ENCODE measurements at regions not wholly inside any gene's neighbourhood (a gene's known extent, or its start where the extent isn't known, plus 50 kb on each side); places are given as distances from the start of the nearest gene placed in this dataset.

GRCh38 chr2:18301421-18302139 is 258.9 kb downstream of the RDH14 start:
- in situ Hi-C loops (cut with MboI; ENCODE audit: low sequenced_read_pairs): no loop called here
- peak overlapping the region; percentile 10; the same call in 1 of the 2 replicates for H3K14ac ChIP-seq (replicated peaks; ENCODE audit: low read depth, low read length)
- ChIA-PET CTCF (no interaction called here), POLR2A (ENCODE audit: unreplicated experiment) (no interaction called here)
- peaks cover 5% of the 10 kb centered on the region for H3K4me1 ChIP-seq (ENCODE audit: control insufficient read depth, insufficient read depth, low read length)
- no peaks in the 10 kb centered on the region for H4K20me1 ChIP-seq (ENCODE audit: insufficient read depth, low read length)
- BruUV-seq (replicated peaks): no TSS peak
- H2BK15ac ChIP-seq (ENCODE audit: low read depth, low read length): peak overlapping the region; percentile 1; the same call in 1 of the 3 replicates
- no peak overlapping the region for H3K9ac ChIP-seq (ENCODE audit: low read depth, low read length)
- H3K27me3 ChIP-seq (ENCODE audit: control insufficient read depth, insufficient read depth, low read length): no peaks in the 10 kb centered on the region; the same call in 1 of the 2 replicates
- H2AK9ac ChIP-seq (replicated peaks; ENCODE audit: low read depth, low read length, poor library complexity): no peak overlapping the region
- H3K4me3 ChIP-seq (ENCODE audit: insufficient read depth, low read depth, low read length): no peak overlapping the region
- H3K56ac ChIP-seq (ENCODE audit: extremely low read depth, insufficient read depth, low read length): no peak overlapping the region
- peak overlapping the region; percentile 42; the same call in 1 of the 2 replicates for H3K4ac ChIP-seq (ENCODE audit: low read depth, low read length)
- peak overlapping the region; percentile 4 to 17; a peak in 1 of 4 replicates for H4K8ac ChIP-seq (ENCODE audit: low read depth in 2 of 2, low read length in 2 of 2)
- H3K9me1 ChIP-seq (ENCODE audit: insufficient read depth, low read length): peaks cover 2% of the 10 kb centered on the region
- H3K23ac ChIP-seq (ENCODE audit: low read depth, low read length): peak overlapping the region; percentile 0; the same call in 1 of the 2 replicates
- peak overlapping the region; percentile 84; the same call in 1 of the 2 replicates for H3K18ac ChIP-seq (ENCODE audit: low read depth, low read length)
- H2BK120ac ChIP-seq (ENCODE audit: low read depth, low read length): peak overlapping the region; percentile 64
- WGBS, 2 experiments (ENCODE audit: extremely low coverage in 2 of 2, insufficient read length in 1 of 2): no CpG with 5 or more reads among the region's 2 CpGs
- no peaks in the 10 kb centered on the region for H3K36me3 ChIP-seq (ENCODE audit: control insufficient read depth, insufficient read depth, low read length)
- intact Hi-C loops (cut with micrococcal nuclease): loop anchor here (1.0 kb wide), 1 partner anchor 8 kb away; no protein-coding TSS in a partner anchor
- TF ChIP-seq MAFK (IDR thresholded peaks at IDR 0.05; ENCODE audit: low read depth, low read length) (peak; percentile 60), NFE2L2 (IDR thresholded peaks at IDR 0.05; ENCODE audit: low read depth, low read length) (no peak)
- no peak for ATAC-seq (ENCODE audit: low read depth)
- no peaks in the 10 kb centered on the region for H3K9me3 ChIP-seq (ENCODE audit: control insufficient read depth, insufficient read depth, low read length)
- H2BK20ac ChIP-seq (ENCODE audit: low read depth, low read length): peak overlapping the region; percentile 65
- H3K79me1 ChIP-seq (ENCODE audit: low read depth in 1 of 2, low read length in 2 of 2): no peaks in the 10 kb centered on the region
- dilution Hi-C loops (cut with HindIII; ENCODE audit: low sequenced_read_pairs, unreplicated experiment): no loop called here
- peak overlapping the region; percentile 60; the same call in 1 of the 2 replicates for H4K91ac ChIP-seq (ENCODE audit: insufficient read depth, low read depth, low read length)
- no peak overlapping the region for H3K4me2 ChIP-seq (ENCODE audit: low read depth, low read length)
- H2AFZ ChIP-seq (replicated peaks; ENCODE audit: low read length, poor library complexity): no peak overlapping the region
- DNase-seq: no peak
- H2BK5ac ChIP-seq (ENCODE audit: low read depth, low read length, poor library complexity, severe bottlenecking): peak overlapping the region; percentile 50
- no peak overlapping the region for H3K27ac ChIP-seq (ENCODE audit: insufficient read depth, low read length)
- H4K5ac ChIP-seq (ENCODE audit: low read depth, low read length): no peak overlapping the region; the same call in 1 of the 2 replicates
- H2AK5ac ChIP-seq (ENCODE audit: low read depth, low read length): no peak overlapping the region; the same call in 1 of the 2 replicates

Data from IMR-90 (cell line).